ENCODE measurements at regions not wholly inside any gene's neighbourhood (a gene's known extent, or its start where the extent isn't known, plus 50 kb on each side); places are given as distances from the start of the nearest gene placed in this dataset.

GRCh38 chr16:47806309-47806847, 345.2 kb downstream of the PHKB start:
- H3K27ac ChIP-seq: no peak overlapping the region
- TF ChIP-seq ZFX (IDR thresholded peaks at IDR 0.05; ENCODE audit: borderline replicate concordance): no peak
- TF ChIP-seq, protein P1, sequence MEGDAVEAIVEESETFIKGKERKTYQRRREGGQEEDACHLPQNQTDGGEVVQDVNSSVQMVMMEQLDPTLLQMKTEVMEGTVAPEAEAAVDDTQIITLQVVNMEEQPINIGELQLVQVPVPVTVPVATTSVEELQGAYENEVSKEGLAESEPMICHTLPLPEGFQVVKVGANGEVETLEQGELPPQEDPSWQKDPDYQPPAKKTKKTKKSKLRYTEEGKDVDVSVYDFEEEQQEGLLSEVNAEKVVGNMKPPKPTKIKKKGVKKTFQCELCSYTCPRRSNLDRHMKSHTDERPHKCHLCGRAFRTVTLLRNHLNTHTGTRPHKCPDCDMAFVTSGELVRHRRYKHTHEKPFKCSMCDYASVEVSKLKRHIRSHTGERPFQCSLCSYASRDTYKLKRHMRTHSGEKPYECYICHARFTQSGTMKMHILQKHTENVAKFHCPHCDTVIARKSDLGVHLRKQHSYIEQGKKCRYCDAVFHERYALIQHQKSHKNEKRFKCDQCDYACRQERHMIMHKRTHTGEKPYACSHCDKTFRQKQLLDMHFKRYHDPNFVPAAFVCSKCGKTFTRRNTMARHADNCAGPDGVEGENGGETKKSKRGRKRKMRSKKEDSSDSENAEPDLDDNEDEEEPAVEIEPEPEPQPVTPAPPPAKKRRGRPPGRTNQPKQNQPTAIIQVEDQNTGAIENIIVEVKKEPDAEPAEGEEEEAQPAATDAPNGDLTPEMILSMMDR (IDR thresholded peaks at IDR 0.05): no peak

DNA sequence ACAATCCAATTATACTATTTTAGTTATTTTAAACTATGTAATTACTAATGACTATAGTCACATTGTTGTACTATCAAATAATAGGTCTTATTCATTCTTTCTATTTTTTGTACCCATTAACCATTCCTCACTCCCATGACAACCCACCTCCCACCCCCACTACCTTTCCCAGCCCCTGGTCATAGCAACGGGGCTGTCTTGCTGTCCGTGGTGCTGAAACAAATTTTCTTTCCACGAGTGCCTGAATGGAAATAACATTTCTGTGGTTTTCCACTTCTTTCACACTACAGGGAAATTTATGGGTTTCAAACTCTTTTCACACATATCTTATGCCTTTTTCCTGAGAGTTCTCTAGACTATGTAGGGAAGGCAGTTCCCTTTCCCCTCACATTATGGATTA, 326.6 kb downstream of the PHKB start:
- no peak overlapping the region for H3K27ac ChIP-seq
- TF ChIP-seq, protein P1 (IDR thresholded peaks at IDR 0.05): no peak
- TF ChIP-seq ZFX (IDR thresholded peaks at IDR 0.05; ENCODE audit: borderline replicate concordance): no peak

- TF ChIP-seq, protein P1 (IDR thresholded peaks at IDR 0.05): no peak
- H3K27ac ChIP-seq: no peak overlapping the region
Observed at GRCh38 chr16:47781673-47782072, 320.5 kb downstream of the PHKB start.

- no peak for TF ChIP-seq ZFX (IDR thresholded peaks at IDR 0.05; ENCODE audit: borderline replicate concordance)
- TF ChIP-seq, protein P1 (IDR thresholded peaks at IDR 0.05): no peak
- H3K27ac ChIP-seq: no peak overlapping the region
Observed at GRCh38 chr16:47780213-47780875, 319.2 kb downstream of the PHKB start.

DNA sequence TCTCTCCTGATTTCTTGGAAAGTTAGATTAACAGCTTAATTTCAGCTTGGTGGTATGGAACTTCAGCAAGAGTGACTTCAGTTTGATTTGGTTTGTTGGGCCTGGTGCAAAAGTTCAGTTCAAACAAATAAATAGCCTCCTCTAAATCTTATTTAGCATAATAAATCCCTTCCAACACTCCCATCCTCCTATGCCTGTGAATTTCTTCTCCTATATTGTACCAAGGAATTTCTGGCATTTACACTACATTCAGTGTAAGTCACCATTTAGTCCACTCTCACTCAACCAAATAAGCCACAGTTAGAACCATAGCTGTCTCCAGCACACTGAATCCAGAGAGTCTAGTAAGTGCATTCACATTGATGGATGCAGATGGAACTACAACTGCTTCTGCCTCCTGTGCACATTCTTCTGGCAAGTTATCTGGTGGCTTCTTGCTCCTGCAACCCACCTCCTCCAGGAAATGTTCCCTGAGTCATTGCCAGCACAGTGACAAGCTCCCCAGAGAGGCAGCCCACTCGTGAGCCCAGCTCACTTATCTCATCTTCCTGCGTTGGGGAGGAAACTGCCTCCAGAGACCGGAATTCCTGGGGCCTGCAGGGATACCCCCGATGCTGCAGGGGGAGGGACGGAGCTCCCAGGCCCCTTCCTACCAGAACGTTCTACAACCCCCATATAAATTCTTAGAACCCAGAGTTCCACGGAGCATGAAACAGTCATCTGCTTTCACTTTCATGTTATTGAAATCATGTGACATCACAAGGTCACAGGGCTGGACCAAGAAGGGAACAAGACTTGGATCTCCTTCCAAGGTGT, 318.3 kb downstream of the PHKB start:
- no peak for TF ChIP-seq ZFX (IDR thresholded peaks at IDR 0.05; ENCODE audit: borderline replicate concordance)
- TF ChIP-seq, protein P1 (IDR thresholded peaks at IDR 0.05): no peak
- H3K27ac ChIP-seq: no peak overlapping the region

- H3K27ac ChIP-seq: no peak overlapping the region
- no peak for TF ChIP-seq ZFX (IDR thresholded peaks at IDR 0.05; ENCODE audit: borderline replicate concordance)
Observed at GRCh38 chr16:47778106-47778801, 317.1 kb downstream of the PHKB start.

- TF ChIP-seq, protein P1 (IDR thresholded peaks at IDR 0.05): no peak
- TF ChIP-seq ZFX (IDR thresholded peaks at IDR 0.05; ENCODE audit: borderline replicate concordance): no peak
- no peak overlapping the region for H3K27ac ChIP-seq
Observed at GRCh38 chr16:47777220-47777619, 316.1 kb downstream of the PHKB start.

Measured in 22Rv1 (cell line).